H9 (cell line): ENCODE measurements at regions not wholly inside any gene's neighbourhood (a gene's known extent, or its start where the extent isn't known, plus 50 kb on each side); places are given as distances from the start of the nearest gene placed in this dataset.

Experiments
- DNase-seq: peaks from one replicate; pipeline ENCODE4 v3.0.0-alpha.2; 2017
- H2AFZ ChIP-seq: one replicate; pipeline ENCODE4 v1.6.1; 2013; ENCODE audit warnings: mild to moderate bottlenecking, low read length, control low read depth, moderate library complexity
- H2AK5ac ChIP-seq: 2 replicates; pipeline ENCODE4 v1.6.1; 2013; ENCODE audit warnings: low read length, control low read depth, mixed read lengths; ENCODE audit not compliant: insufficient read length
- H2BK120ac ChIP-seq: one replicate; pipeline ENCODE4 v1.6.1; 2013; ENCODE audit warnings: low read depth, mild to moderate bottlenecking, low read length, control low read depth, inconsistent platforms; ENCODE audit not compliant: poor library complexity, severe bottlenecking
- H2BK12ac ChIP-seq: 2 replicates; pipeline ENCODE4 v1.6.1; 2013; ENCODE audit warnings: low read length, control low read depth, mixed read lengths, low read depth; ENCODE audit not compliant: insufficient read length
- H2BK15ac ChIP-seq: 2 replicates; pipeline ENCODE4 v1.6.1; 2013; ENCODE audit warnings: low read depth, low read length, control low read depth
- H2BK20ac ChIP-seq: one replicate; pipeline ENCODE4 v1.6.1; 2013; ENCODE audit warnings: low read depth, mild to moderate bottlenecking, low read length, control low read depth, inconsistent platforms; ENCODE audit not compliant: poor library complexity, severe bottlenecking
- H2BK5ac ChIP-seq: 2 replicates; pipeline ENCODE4 v1.6.1; 2013; ENCODE audit warnings: low read length, control low read depth, mixed read lengths; ENCODE audit not compliant: insufficient read length
- H3K14ac ChIP-seq: 2 replicates; pipeline ENCODE4 v1.6.1; 2013; ENCODE audit warnings: low read length, control low read depth; ENCODE audit not compliant: insufficient read depth
- H3K18ac ChIP-seq: 2 replicates; pipeline ENCODE4 v1.6.1; 2013; ENCODE audit warnings: low read depth, mild to moderate bottlenecking, mixed read lengths, low read length, control low read depth; ENCODE audit not compliant: insufficient read length
- H3K23ac ChIP-seq: 2 replicates; pipeline ENCODE4 v1.6.1; 2013; ENCODE audit warnings: low read length, control low read depth, mixed read lengths, low read depth; ENCODE audit not compliant: insufficient read length
- H3K23me2 ChIP-seq: 2 replicates; pipeline ENCODE4 v1.6.1; 2013; ENCODE audit warnings: low read depth, mild to moderate bottlenecking, mixed read lengths, low read length, control low read depth; ENCODE audit not compliant: insufficient read length, poor library complexity, severe bottlenecking
- H3K27ac ChIP-seq: 2 replicates; pipeline ENCODE4 v1.5.1; 2013; ENCODE audit warnings: low read length, control low read depth, mixed read lengths, low read depth; ENCODE audit not compliant: insufficient read length
- H3K27me3 ChIP-seq: 2 replicates; pipeline ENCODE4 v1.6.1; 2013; ENCODE audit warnings: low read length, control low read depth, inconsistent platforms; ENCODE audit not compliant: insufficient read depth
- H3K4ac ChIP-seq: 2 replicates; pipeline ENCODE4 v1.6.1; 2013; ENCODE audit warnings: low read depth, mild to moderate bottlenecking, control low read depth, inconsistent platforms, low read length, moderate library complexity
- H3K4me1 ChIP-seq: 2 replicates; pipeline ENCODE4 v1.6.1; 2013; ENCODE audit warnings: low read length, control low read depth, inconsistent platforms; ENCODE audit not compliant: insufficient read depth
- H3K4me2 ChIP-seq: 2 replicates; pipeline ENCODE4 v1.6.1; 2013; ENCODE audit warnings: low read length, control low read depth, mixed read lengths; ENCODE audit not compliant: insufficient read length, insufficient read depth
- H3K56ac ChIP-seq: 2 replicates; pipeline ENCODE4 v1.6.1; 2013; ENCODE audit warnings: low read depth, mild to moderate bottlenecking, mixed read lengths, low read length, control low read depth; ENCODE audit not compliant: insufficient read length
- H3K79me1 ChIP-seq: 2 replicates; pipeline ENCODE4 v1.6.1; 2013; ENCODE audit warnings: low read depth, mild to moderate bottlenecking, moderate library complexity, low read length, control low read depth, inconsistent platforms; ENCODE audit not compliant: insufficient read depth, poor library complexity, severe bottlenecking
- H3K79me2 ChIP-seq: 2 replicates; pipeline ENCODE4 v1.6.1; 2013; ENCODE audit warnings: low read length, control low read depth, inconsistent platforms; ENCODE audit not compliant: insufficient read depth
- H3K9ac ChIP-seq: 2 replicates; pipeline ENCODE4 v1.6.1; 2013; ENCODE audit warnings: low read length, control low read depth, mixed read lengths; ENCODE audit not compliant: insufficient read length; ENCODE audit errors: extremely low read depth
- H3K9me3 ChIP-seq: one replicate; pipeline ENCODE4 v1.6.1; 2013; ENCODE audit warnings: low read depth, low read length, inconsistent platforms; ENCODE audit not compliant: control insufficient read depth
- H3T11ph ChIP-seq: one replicate; pipeline ENCODE4 v1.6.1; 2013; ENCODE audit warnings: mild to moderate bottlenecking, low read length, control low read depth, inconsistent platforms
- H4K20me1 ChIP-seq: one replicate; pipeline ENCODE4 v1.6.1; 2013; ENCODE audit not compliant: control insufficient read depth, insufficient read length, insufficient read depth
- H4K5ac ChIP-seq: 2 replicates; pipeline ENCODE4 v1.6.1; 2013; ENCODE audit warnings: low read depth, mild to moderate bottlenecking, mixed read lengths, low read length, control low read depth; ENCODE audit not compliant: insufficient read length
- H4K8ac ChIP-seq: replicated peaks from 2 replicates; pipeline ENCODE4 v1.6.1; 2013; ENCODE audit warnings: low read length, control low read depth, mixed read lengths, low read depth; ENCODE audit not compliant: insufficient read length
- H4K91ac ChIP-seq: 2 replicates; pipeline ENCODE4 v1.6.1; 2013; ENCODE audit warnings: low read depth, mild to moderate bottlenecking, moderate library complexity, mixed read lengths, low read length, control low read depth; ENCODE audit not compliant: insufficient read length
- H3K27ac Mint-ChIP-seq, 3 experiments: 2 replicates in 2 of 3; 3 replicates in 1 of 3; pipeline ENCODE4 v1.8.0; 2020 to 2021; ENCODE audit warnings: mixed read lengths in 3 of 3, mild to moderate bottlenecking in 1 of 3, moderate library complexity in 1 of 3
- H3K27me3 Mint-ChIP-seq: 2 replicates; pipeline ENCODE4 v1.8.0; 2021; ENCODE audit warnings: low read depth, mild to moderate bottlenecking, moderate library complexity, mixed read lengths
- H3K36me3 Mint-ChIP-seq, 3 experiments: 2 replicates in 2 of 3; 3 replicates in 1 of 3; pipeline ENCODE4 v1.8.0; 2020 to 2021; ENCODE audit warnings: low read depth in 3 of 3, mixed read lengths in 3 of 3; ENCODE audit not compliant: insufficient read depth in 1 of 3
- H3K4me1 Mint-ChIP-seq, 2 experiments: 2 replicates each; pipeline ENCODE4 v1.8.0; 2020; ENCODE audit warnings: mixed read lengths in 2 of 2
- H3K4me3 Mint-ChIP-seq, 2 experiments: 2 replicates in 1 of 2; 3 replicates in 1 of 2; pipeline ENCODE4 v1.8.0; 2020 to 2021; ENCODE audit warnings: mild to moderate bottlenecking in 2 of 2, mixed read lengths in 2 of 2, moderate library complexity in 1 of 2
- H3K9me3 Mint-ChIP-seq, 2 experiments: 2 replicates in 1 of 2; 3 replicates in 1 of 2; pipeline ENCODE4 v1.8.0; 2020; ENCODE audit warnings: mild to moderate bottlenecking in 2 of 2, mixed read lengths in 2 of 2, moderate library complexity in 1 of 2
- WGBS: extraction: QIAGEN DNeasy Blood & Tissue Kit; methylation state at CpG from one replicate; pipeline ENCODE4 v1.1.7; 2013; ENCODE audit warnings: missing lambda C conversion rate, low lambda C conversion rate, mixed read lengths; ENCODE audit not compliant: insufficient read length; ENCODE audit errors: extremely low coverage; 5-methylcytosine and 5-hydroxymethylcytosine counted together
- TF ChIP-seq, protein P1 (sequence below): fragments of 200-600 bp; sonication (generic); conservative IDR thresholded peaks from 3 replicates; pipeline ENCODE4 v1.8.0; 2021; ENCODE audit warnings: antibody characterized with exemption, mild to moderate bottlenecking

DNA sequence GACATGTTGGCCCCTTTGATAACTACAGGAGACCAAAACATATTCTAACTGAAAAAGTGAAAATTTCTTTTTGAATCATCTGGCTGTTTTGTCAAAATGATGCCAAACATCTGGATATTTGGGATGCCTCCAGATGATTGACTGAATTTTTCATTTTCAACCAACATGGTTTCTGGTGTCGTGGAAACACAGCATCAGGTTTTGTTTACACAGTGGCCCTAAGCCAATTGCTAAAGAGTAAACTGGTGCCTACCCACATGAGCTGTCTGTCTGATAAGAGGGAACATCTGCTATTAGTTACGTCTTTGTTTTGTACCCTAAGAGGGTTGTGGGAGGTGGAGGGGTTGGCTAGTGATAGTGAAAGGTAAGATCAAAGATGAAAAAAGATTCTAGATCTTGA is 204.8 kb downstream of the KCNK2 start:
- TF ChIP-seq, protein P1, sequence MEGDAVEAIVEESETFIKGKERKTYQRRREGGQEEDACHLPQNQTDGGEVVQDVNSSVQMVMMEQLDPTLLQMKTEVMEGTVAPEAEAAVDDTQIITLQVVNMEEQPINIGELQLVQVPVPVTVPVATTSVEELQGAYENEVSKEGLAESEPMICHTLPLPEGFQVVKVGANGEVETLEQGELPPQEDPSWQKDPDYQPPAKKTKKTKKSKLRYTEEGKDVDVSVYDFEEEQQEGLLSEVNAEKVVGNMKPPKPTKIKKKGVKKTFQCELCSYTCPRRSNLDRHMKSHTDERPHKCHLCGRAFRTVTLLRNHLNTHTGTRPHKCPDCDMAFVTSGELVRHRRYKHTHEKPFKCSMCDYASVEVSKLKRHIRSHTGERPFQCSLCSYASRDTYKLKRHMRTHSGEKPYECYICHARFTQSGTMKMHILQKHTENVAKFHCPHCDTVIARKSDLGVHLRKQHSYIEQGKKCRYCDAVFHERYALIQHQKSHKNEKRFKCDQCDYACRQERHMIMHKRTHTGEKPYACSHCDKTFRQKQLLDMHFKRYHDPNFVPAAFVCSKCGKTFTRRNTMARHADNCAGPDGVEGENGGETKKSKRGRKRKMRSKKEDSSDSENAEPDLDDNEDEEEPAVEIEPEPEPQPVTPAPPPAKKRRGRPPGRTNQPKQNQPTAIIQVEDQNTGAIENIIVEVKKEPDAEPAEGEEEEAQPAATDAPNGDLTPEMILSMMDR: no peak
- no peaks in the 10 kb centered on the region for H3K36me3 Mint-ChIP-seq
- Histone ChIP-seq H2BK20ac (no peak overlapping the region), H3K18ac (no peak overlapping the region), H4K91ac (no peak overlapping the region), H3K27ac (no peak overlapping the region), H4K20me1 (no peaks in the 10 kb centered on the region), H2BK120ac (no peak overlapping the region), H3K4me1 (no peaks in the 10 kb centered on the region), H3K79me2 (no peaks in the 10 kb centered on the region), H3K9ac (no peak overlapping the region), H3K79me1 (no peaks in the 10 kb centered on the region), H3K23me2 (no peaks in the 10 kb centered on the region), H4K5ac (no peak overlapping the region), H2BK15ac (no peak overlapping the region), H3K4ac (no peak overlapping the region), H2AK5ac (no peak overlapping the region), H2AFZ (no peak overlapping the region), H3K56ac (no peak overlapping the region), H3K23ac (no peak overlapping the region), H3T11ph (no peak overlapping the region), H3K9me3 (no peaks in the 10 kb centered on the region), H4K8ac (no peak overlapping the region), H3K27me3 (no peaks in the 10 kb centered on the region), H2BK12ac (no peak overlapping the region), H3K14ac (no peak overlapping the region), H2BK5ac (no peak overlapping the region), H3K4me2 (no peak overlapping the region)
- peak overlapping the region in 1 of 3 experiments; percentile 50; a peak in 1 of 7 replicates for H3K27ac Mint-ChIP-seq
- H3K4me3 Mint-ChIP-seq: no peak overlapping the region
- no CpG with 5 or more reads among the region's 2 CpGs for WGBS
- no peaks in the 10 kb centered on the region for H3K9me3 Mint-ChIP-seq
- no peak for DNase-seq
- no peaks in the 10 kb centered on the region for H3K4me1 Mint-ChIP-seq
- H3K27me3 Mint-ChIP-seq: no peaks in the 10 kb centered on the region
